ENCODE measurements at regions not wholly inside any gene's neighbourhood (a gene's known extent, or its start where the extent isn't known, plus 50 kb on each side); places are given as distances from the start of the nearest gene placed in this dataset.

DNA sequence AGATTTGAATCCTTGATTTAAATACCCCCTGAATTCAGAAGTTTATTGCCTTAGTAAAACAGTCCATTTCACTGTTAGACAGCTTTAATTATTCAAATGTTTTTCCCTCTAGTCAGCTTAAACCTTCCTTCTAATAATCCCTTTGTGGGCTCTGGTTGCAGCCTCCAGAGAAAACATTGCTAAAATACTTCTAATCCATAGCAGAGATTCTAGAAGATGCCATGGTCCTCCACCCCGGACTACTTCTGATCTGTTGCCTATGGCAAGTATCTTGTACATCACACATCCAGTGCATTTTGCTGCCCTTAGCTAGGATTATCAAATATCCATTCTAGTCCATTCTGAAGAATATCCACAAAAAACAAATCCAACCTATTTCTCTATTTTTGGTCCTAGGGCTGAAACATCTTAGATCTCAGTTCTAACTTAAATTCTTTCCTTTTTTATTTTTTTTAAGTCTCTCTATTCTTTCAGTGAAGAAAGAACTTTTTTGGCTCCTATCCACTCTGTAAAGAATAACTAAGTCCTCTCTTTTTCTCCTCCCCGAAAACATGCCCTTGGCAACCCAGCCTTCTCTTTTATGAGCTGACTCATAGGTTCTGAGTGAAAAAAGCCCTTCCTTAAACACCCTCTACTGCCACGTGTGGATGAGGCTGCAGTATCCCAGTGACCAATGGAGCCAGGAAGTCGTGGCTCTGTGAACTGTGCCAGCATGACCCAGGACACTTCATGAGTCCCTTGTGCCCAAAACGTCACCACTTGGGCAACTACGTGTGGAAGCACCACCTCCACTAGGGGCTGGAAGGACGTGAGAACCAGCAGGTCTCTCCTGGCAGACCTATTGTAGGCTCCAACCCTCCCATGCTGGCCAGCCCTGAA, 349.8 kb downstream of the TNS1 start (continued):
- no peak for TF ChIP-seq ZNF407 (CRISPR knock-in tag; IDR thresholded peaks at IDR 0.05; ENCODE audit: not compliant biosample characterization)
- no peak for TF ChIP-seq AFF4 (CRISPR knock-in tag; IDR thresholded peaks at IDR 0.05)
- no peak for TF ChIP-seq ZNF225 (CRISPR knock-in tag; IDR thresholded peaks at IDR 0.05)
- TF ChIP-seq CC2D1A (CRISPR knock-in tag; IDR thresholded peaks at IDR 0.05): no peak
- TF ChIP-seq RAD51 (IDR thresholded peaks at IDR 0.05; ENCODE audit: borderline replicate concordance): no peak
- no peak for TF ChIP-seq ZNF468 (CRISPR knock-in tag; IDR thresholded peaks at IDR 0.05)
- TF ChIP-seq GMEB1 (CRISPR knock-in tag; IDR thresholded peaks at IDR 0.05; ENCODE audit: borderline replicate concordance): no peak
- TF ChIP-seq KLF13 (CRISPR knock-in tag; IDR thresholded peaks at IDR 0.05): no peak
- no peak for TF ChIP-seq ASH2L (IDR thresholded peaks at IDR 0.05; ENCODE audit: insufficient read length, low read depth, low read length)
- TF ChIP-seq ZNF431 (CRISPR knock-in tag; IDR thresholded peaks at IDR 0.05; ENCODE audit: borderline replicate concordance, low read depth): no peak
